ENCODE measurements at regions not wholly inside any gene's neighbourhood (a gene's known extent, or its start where the extent isn't known, plus 50 kb on each side); places are given as distances from the start of the nearest gene placed in this dataset.

- Histone ChIP-seq H3K79me2 (ENCODE audit: control insufficient read depth, insufficient read depth, low read length) (no peaks in the 10 kb centered on the region), H3K36me3 (ENCODE audit: control insufficient read depth in 2 of 2, extremely low read depth in 1 of 2, insufficient read depth in 2 of 2, low read length in 2 of 2) (no peaks in the 10 kb centered on the region), H3K27me3 (ENCODE audit: control insufficient read depth, extremely low read depth, insufficient read depth, low read length) (no peaks in the 10 kb centered on the region), H2AFZ (ENCODE audit: control insufficient read depth, low read length) (no peak overlapping the region), H3K9me3 (ENCODE audit: control insufficient read depth, low read depth, low read length) (no peaks in the 10 kb centered on the region), H3K4me3 (ENCODE audit: control insufficient read depth in 2 of 3, extremely low read depth in 1 of 3, insufficient read depth in 2 of 3, low read depth in 1 of 3, low read length in 3 of 3) (no peak overlapping the region), H3K27ac (ENCODE audit: control insufficient read depth, insufficient read depth, low read length) (no peak overlapping the region), H3K4me1 (ENCODE audit: control insufficient read depth, extremely low read depth, insufficient read depth, low read length) (peaks cover 6% of the 10 kb centered on the region), H4K20me1 (ENCODE audit: control insufficient read depth, extremely low read depth, insufficient read depth, low read length) (no peaks in the 10 kb centered on the region), H3K9ac (ENCODE audit: control insufficient read depth, extremely low read depth, insufficient read depth, low read length) (no peak overlapping the region), H3K9me1 (ENCODE audit: control insufficient read depth, extremely low read depth, insufficient read depth, low read length) (no peaks in the 10 kb centered on the region), H3K4me2 (ENCODE audit: control insufficient read depth, extremely low read depth, insufficient read depth, low read depth, low read length) (no peak overlapping the region)
- DNase-seq (ENCODE audit: low read depth, low spot score) (no peak), FAIRE-seq (no peak)
- TF ChIP-seq CTCF (optimal IDR thresholded peaks at IDR 0.05 in 1 of 3, IDR thresholded peaks at IDR 0.05 in 1 of 3, conservative IDR thresholded peaks at IDR 0.05 in 1 of 3; ENCODE audit: extremely low read depth in 1 of 3, insufficient read depth in 2 of 3, low read length in 3 of 3) (no peak), EZH2 (IDR thresholded peaks at IDR 0.05; ENCODE audit: low read length) (no peak)
- dilution Hi-C loops (cut with MboI; ENCODE audit: extremely low pct_ligation_motif_present, low sequenced_read_pairs), result no loop called here
These were observed 135.9 kb downstream of the DUSP6 start for GRCh38 chr12:89216211-89216952.

GRCh38 chr12:89215196-89215595 lies 137.1 kb downstream of the DUSP6 start:
- no peak overlapping the region for H3K4me3 ChIP-seq (ENCODE audit: control insufficient read depth in 2 of 3, extremely low read depth in 1 of 3, insufficient read depth in 2 of 3, low read depth in 1 of 3, low read length in 3 of 3)
- TF ChIP-seq EZH2 (IDR thresholded peaks at IDR 0.05; ENCODE audit: low read length), result no peak
- TF ChIP-seq CTCF (optimal IDR thresholded peaks at IDR 0.05 in 1 of 3, IDR thresholded peaks at IDR 0.05 in 1 of 3, conservative IDR thresholded peaks at IDR 0.05 in 1 of 3; ENCODE audit: extremely low read depth in 1 of 3, insufficient read depth in 2 of 3, low read length in 3 of 3), result no peak
- no peaks in the 10 kb centered on the region for H3K27me3 ChIP-seq (ENCODE audit: control insufficient read depth, extremely low read depth, insufficient read depth, low read length)
- dilution Hi-C loops (cut with MboI; ENCODE audit: extremely low pct_ligation_motif_present, low sequenced_read_pairs), result no loop called here
- no peaks in the 10 kb centered on the region for H3K9me1 ChIP-seq (ENCODE audit: control insufficient read depth, extremely low read depth, insufficient read depth, low read length)
- H3K79me2 ChIP-seq (ENCODE audit: control insufficient read depth, insufficient read depth, low read length), result no peaks in the 10 kb centered on the region
- H3K4me1 ChIP-seq (ENCODE audit: control insufficient read depth, extremely low read depth, insufficient read depth, low read length), result peaks cover 6% of the 10 kb centered on the region
- no peaks in the 10 kb centered on the region for H3K36me3 ChIP-seq (ENCODE audit: control insufficient read depth in 2 of 2, extremely low read depth in 1 of 2, insufficient read depth in 2 of 2, low read length in 2 of 2)
- H3K9me3 ChIP-seq (ENCODE audit: control insufficient read depth, low read depth, low read length), result no peaks in the 10 kb centered on the region
- H3K27ac ChIP-seq (ENCODE audit: control insufficient read depth, insufficient read depth, low read length), result no peak overlapping the region
- no peak overlapping the region for H3K4me2 ChIP-seq (ENCODE audit: control insufficient read depth, extremely low read depth, insufficient read depth, low read depth, low read length)
- no peak for DNase-seq (ENCODE audit: low read depth, low spot score)
- H2AFZ ChIP-seq (ENCODE audit: control insufficient read depth, low read length), result no peak overlapping the region
- H3K9ac ChIP-seq (ENCODE audit: control insufficient read depth, extremely low read depth, insufficient read depth, low read length), result no peak overlapping the region
- no peak for FAIRE-seq
- H4K20me1 ChIP-seq (ENCODE audit: control insufficient read depth, extremely low read depth, insufficient read depth, low read length), result no peaks in the 10 kb centered on the region
